NT2/D1 (cell line): ENCODE measurements at regions not wholly inside any gene's neighbourhood (a gene's known extent, or its start where the extent isn't known, plus 50 kb on each side); places are given as distances from the start of the nearest gene placed in this dataset.
A peak's percentile ranks its signal among the peaks of the same experiment; 100 is the strongest.

ENCODE experiments used
- DNase-seq: peaks from one replicate; pipeline ENCODE4 v3.0.0-alpha.2; 2011; ENCODE audit warnings: low read depth, low spot score
- H3K27me3 ChIP-seq: 2 replicates; pipeline ENCODE4 v1.6.0; 2011; ENCODE audit warnings: mild to moderate bottlenecking; ENCODE audit not compliant: insufficient read length, insufficient read depth
- H3K36me3 ChIP-seq: 2 replicates; pipeline ENCODE4 v1.6.1; 2011; ENCODE audit warnings: mild to moderate bottlenecking, low read length, mixed read lengths; ENCODE audit not compliant: insufficient read depth, insufficient read length
- H3K4me1 ChIP-seq: 2 replicates; pipeline ENCODE4 v1.5.1; 2011; ENCODE audit not compliant: insufficient read depth, insufficient read length
- H3K4me3 ChIP-seq: 2 replicates; pipeline ENCODE4 v1.5.1; 2011; ENCODE audit warnings: low read depth; ENCODE audit not compliant: insufficient read length
- H3K9ac ChIP-seq: 2 replicates; pipeline ENCODE4 v1.6.0; 2011; ENCODE audit warnings: low read depth; ENCODE audit not compliant: insufficient read length
- H3K9me3 ChIP-seq: 2 replicates; pipeline ENCODE4 v1.5.1; 2011; ENCODE audit warnings: mild to moderate bottlenecking, low read length; ENCODE audit not compliant: insufficient read depth
- SUZ12 ChIP-seq: IDR thresholded peaks from 2 replicates; pipeline ENCODE4 v1.6.1; 2011; ENCODE audit not compliant: insufficient read length, insufficient read depth; ENCODE audit errors: extremely low read depth
- YY1 ChIP-seq: IDR thresholded peaks from 2 replicates; pipeline ENCODE4 v1.6.1; 2011; ENCODE audit not compliant: insufficient read length, insufficient read depth
- ZNF274 ChIP-seq: IDR thresholded peaks from 2 replicates; pipeline ENCODE4 v1.6.1; 2011; ENCODE audit warnings: mild to moderate bottlenecking, low read depth, low read length

- Histone ChIP-seq H3K27me3 (no peaks in the 10 kb centered on the region), H3K4me3 (no peak overlapping the region), H3K4me1 (no peaks in the 10 kb centered on the region), H3K9ac (no peak overlapping the region), H3K36me3 (no peaks in the 10 kb centered on the region), H3K9me3 (no peaks in the 10 kb centered on the region)
- TF ChIP-seq ZNF274 (no peak), SUZ12 (no peak), YY1 (no peak)
- no peak for DNase-seq
These were observed 432.4 kb upstream of the PDZRN3 start for GRCh38 chr3:74057169-74057568.

DNA sequence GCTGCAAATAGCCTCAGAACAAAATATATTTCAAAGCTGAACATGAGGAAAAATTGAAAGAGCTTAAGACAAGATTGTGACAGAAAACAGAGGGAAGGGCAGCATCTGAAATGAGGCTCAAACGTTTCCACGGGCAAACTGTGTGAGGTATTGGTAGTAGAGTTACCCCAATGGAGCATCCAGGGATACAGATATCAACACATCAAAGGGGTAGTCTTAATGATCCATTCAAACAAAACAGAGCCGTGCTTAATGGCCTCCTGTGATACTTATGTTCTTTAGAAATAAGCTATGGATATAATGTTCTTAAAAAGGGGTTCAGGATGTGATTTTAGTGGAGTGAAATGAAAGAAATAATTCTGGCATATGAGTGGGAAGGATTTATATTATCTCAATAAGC, 430.3 kb upstream of the PDZRN3 start:
- Histone ChIP-seq H3K4me3 (no peak overlapping the region), H3K9ac (no peak overlapping the region), H3K36me3 (no peaks in the 10 kb centered on the region), H3K27me3 (no peaks in the 10 kb centered on the region), H3K4me1 (no peaks in the 10 kb centered on the region), H3K9me3 (no peaks in the 10 kb centered on the region)
- TF ChIP-seq ZNF274 (no peak), SUZ12 (no peak), YY1 (no peak)
- peak; percentile 30 for DNase-seq

- Histone ChIP-seq H3K4me1 (no peaks in the 10 kb centered on the region), H3K9ac (no peak overlapping the region), H3K4me3 (no peak overlapping the region), H3K27me3 (no peaks in the 10 kb centered on the region), H3K9me3 (no peaks in the 10 kb centered on the region), H3K36me3 (no peaks in the 10 kb centered on the region)
- peak; percentile 22 for DNase-seq
- TF ChIP-seq SUZ12 (no peak), YY1 (no peak), ZNF274 (no peak)
These were observed 429.8 kb upstream of the PDZRN3 start for GRCh38 chr3:74054566-74054965.

GRCh38 chr3:74053970-74054516, 429.3 kb upstream of the PDZRN3 start:
- DNase-seq = no peak
- Histone ChIP-seq H3K9ac (no peak overlapping the region), H3K4me1 (no peaks in the 10 kb centered on the region), H3K4me3 (no peak overlapping the region), H3K36me3 (no peaks in the 10 kb centered on the region), H3K9me3 (no peaks in the 10 kb centered on the region), H3K27me3 (no peaks in the 10 kb centered on the region)
- TF ChIP-seq SUZ12 (no peak), YY1 (no peak), ZNF274 (no peak)

DNA sequence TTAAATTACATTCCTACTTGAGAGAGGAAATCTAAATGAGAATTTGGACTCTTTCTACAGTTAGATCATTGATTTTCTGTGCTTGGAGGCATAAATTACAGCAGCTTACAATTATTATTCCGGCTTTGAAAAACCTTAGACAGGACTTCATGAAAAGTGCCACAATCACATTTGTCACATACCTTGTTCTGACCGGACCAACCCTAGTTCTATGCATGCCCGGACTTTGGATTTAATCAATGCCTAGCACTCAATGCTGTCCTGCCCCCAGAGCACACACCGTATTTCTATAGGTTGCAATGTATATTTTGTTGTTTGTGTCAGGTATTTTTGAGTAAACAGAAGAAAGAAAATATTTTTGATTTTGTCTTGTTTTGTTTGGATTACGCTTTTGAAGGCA, 424.7 kb upstream of the PDZRN3 start:
- Histone ChIP-seq H3K4me1 (no peaks in the 10 kb centered on the region), H3K4me3 (no peak overlapping the region), H3K27me3 (no peaks in the 10 kb centered on the region), H3K9me3 (no peaks in the 10 kb centered on the region), H3K9ac (no peak overlapping the region), H3K36me3 (no peaks in the 10 kb centered on the region)
- TF ChIP-seq SUZ12 (no peak), ZNF274 (no peak), YY1 (no peak)
- no peak for DNase-seq

- TF ChIP-seq ZNF274 (no peak), YY1 (no peak), SUZ12 (no peak)
- H3K9me3 ChIP-seq = no peaks in the 10 kb centered on the region
- no peak overlapping the region for H3K9ac ChIP-seq
- no peaks in the 10 kb centered on the region for H3K4me1 ChIP-seq
- no peak overlapping the region for H3K4me3 ChIP-seq
- H3K36me3 ChIP-seq = no peaks in the 10 kb centered on the region
- no peaks in the 10 kb centered on the region for H3K27me3 ChIP-seq
- DNase-seq = no peak
These were observed 424.0 kb upstream of the PDZRN3 start for GRCh38 chr3:74048699-74049098.

DNA sequence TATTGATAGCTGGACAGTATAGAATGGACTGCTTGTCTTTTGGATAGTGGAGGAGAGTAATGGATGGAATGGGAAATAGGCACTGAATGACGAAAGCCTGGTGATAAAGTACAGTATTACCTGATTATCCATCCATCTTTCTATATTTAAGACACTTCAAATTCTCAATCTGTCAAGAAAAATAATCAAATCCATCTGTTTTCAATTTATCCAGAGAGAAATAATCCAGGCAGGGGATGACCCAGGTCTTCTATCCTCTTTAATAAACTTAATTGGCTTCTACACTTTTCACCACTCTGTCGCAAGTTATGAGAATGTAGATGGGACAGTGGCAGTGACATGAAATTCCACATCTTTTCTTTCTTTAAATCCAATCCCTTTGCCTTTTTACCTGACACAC, 420.3 kb upstream of the PDZRN3 start:
- Histone ChIP-seq H3K9me3 (no peaks in the 10 kb centered on the region), H3K9ac (no peak overlapping the region), H3K4me3 (no peak overlapping the region), H3K36me3 (no peaks in the 10 kb centered on the region), H3K27me3 (no peaks in the 10 kb centered on the region), H3K4me1 (no peaks in the 10 kb centered on the region)
- no peak for DNase-seq
- no peak for TF ChIP-seq ZNF274
- TF ChIP-seq SUZ12 = no peak
- no peak for TF ChIP-seq YY1

DNA sequence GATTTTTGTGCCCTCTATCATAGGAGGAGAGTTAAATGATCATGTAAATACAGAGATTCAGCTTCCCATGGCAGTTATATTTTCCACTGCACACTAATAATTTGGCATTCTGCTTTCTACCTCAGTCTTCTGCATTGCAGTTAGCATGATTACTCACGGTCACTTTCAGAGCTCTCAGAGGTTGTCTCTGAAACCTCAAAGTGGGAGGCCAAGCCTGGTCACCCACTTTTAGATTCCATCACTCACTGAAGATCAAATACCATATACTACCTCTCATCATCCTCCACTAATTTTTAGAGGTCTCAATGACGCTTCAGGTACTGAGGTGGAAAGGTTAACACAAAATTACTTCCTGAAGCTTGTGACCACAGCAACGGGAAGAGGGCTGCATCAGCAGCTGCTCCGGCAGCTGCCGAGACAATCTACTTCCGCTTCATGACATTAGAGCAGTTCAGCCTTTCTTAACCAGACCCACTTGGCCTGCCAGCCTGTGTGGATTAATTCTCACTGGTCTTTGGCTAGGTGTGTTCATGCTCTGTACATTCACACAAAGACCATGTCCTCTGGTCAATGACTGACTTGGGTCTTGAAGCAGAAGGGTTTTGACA, 416.4 kb upstream of the PDZRN3 start:
- Histone ChIP-seq H3K4me3 (no peak overlapping the region), H3K36me3 (no peaks in the 10 kb centered on the region), H3K9ac (no peak overlapping the region), H3K4me1 (no peaks in the 10 kb centered on the region), H3K9me3 (no peaks in the 10 kb centered on the region), H3K27me3 (no peaks in the 10 kb centered on the region)
- no peak for TF ChIP-seq SUZ12
- TF ChIP-seq ZNF274 = no peak
- no peak for TF ChIP-seq YY1
- DNase-seq = no peak
